PFSK-1 (cell line): ENCODE measurements at regions not wholly inside any gene's neighbourhood (a gene's known extent, or its start where the extent isn't known, plus 50 kb on each side); places are given as distances from the start of the nearest gene placed in this dataset.

ENCODE experiments used
- SIN3A ChIP-seq: IDR thresholded peaks from 2 replicates; pipeline ENCODE4 v1.6.1; 2012; ENCODE audit warnings: mild to moderate bottlenecking, low read length, moderate library complexity, borderline replicate concordance; ENCODE audit not compliant: insufficient read depth
- TAF1 ChIP-seq: IDR thresholded peaks from 2 replicates; pipeline ENCODE4 v1.6.1; 2012; ENCODE audit warnings: low read length, control low read depth, borderline replicate concordance; ENCODE audit not compliant: insufficient read depth
- TF ChIP-seq, protein P1 (sequence below), 2 experiments: IDR thresholded peaks; 2 replicates each; pipeline versions ENCODE4 v1.6.1 to v1.8.0; 2011 to 2012; ENCODE audit warnings: low read depth in 2 of 2, low read length in 2 of 2, control low read depth in 1 of 2, inconsistent platforms in 1 of 2, mild to moderate bottlenecking in 1 of 2, moderate library complexity in 1 of 2; ENCODE audit not compliant: insufficient read depth in 1 of 2

DNA sequence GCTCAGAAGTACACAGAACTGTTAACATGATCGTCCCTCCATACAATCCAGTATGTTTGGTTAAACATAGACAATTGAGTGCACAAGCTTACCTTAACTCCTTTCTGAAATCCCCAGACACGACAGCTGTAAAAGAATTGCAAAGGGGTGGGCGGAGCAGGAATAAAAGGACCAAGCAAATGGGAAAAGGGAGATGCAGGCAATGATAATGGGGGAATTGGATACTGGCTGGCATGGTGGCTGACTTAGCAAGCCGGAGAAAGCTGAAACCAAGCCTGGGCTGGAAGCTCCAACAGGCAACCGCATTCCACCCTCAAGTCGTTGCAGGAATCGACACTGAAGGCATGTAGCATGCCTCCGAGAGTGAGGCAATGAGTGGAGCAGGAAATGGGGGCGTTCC, 96.8 kb upstream of the TMEM132C start:
- TF ChIP-seq, protein P1, sequence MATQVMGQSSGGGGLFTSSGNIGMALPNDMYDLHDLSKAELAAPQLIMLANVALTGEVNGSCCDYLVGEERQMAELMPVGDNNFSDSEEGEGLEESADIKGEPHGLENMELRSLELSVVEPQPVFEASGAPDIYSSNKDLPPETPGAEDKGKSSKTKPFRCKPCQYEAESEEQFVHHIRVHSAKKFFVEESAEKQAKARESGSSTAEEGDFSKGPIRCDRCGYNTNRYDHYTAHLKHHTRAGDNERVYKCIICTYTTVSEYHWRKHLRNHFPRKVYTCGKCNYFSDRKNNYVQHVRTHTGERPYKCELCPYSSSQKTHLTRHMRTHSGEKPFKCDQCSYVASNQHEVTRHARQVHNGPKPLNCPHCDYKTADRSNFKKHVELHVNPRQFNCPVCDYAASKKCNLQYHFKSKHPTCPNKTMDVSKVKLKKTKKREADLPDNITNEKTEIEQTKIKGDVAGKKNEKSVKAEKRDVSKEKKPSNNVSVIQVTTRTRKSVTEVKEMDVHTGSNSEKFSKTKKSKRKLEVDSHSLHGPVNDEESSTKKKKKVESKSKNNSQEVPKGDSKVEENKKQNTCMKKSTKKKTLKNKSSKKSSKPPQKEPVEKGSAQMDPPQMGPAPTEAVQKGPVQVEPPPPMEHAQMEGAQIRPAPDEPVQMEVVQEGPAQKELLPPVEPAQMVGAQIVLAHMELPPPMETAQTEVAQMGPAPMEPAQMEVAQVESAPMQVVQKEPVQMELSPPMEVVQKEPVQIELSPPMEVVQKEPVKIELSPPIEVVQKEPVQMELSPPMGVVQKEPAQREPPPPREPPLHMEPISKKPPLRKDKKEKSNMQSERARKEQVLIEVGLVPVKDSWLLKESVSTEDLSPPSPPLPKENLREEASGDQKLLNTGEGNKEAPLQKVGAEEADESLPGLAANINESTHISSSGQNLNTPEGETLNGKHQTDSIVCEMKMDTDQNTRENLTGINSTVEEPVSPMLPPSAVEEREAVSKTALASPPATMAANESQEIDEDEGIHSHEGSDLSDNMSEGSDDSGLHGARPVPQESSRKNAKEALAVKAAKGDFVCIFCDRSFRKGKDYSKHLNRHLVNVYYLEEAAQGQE (IDR thresholded peaks at IDR 0.05; ENCODE audit: insufficient read depth in 1 of 2, low read depth in 2 of 2, low read length in 2 of 2), result no peak
- TF ChIP-seq TAF1, result no peak
- TF ChIP-seq SIN3A, result no peak
